H9 (cell line): ENCODE measurements at regions not wholly inside any gene's neighbourhood (a gene's known extent, or its start where the extent isn't known, plus 50 kb on each side); places are given as distances from the start of the nearest gene placed in this dataset.
A peak's percentile ranks its signal among the peaks of the same experiment; 100 is the strongest.

Experiments
- DNase-seq: peaks from one replicate; pipeline ENCODE4 v3.0.0-alpha.2; 2017
- H2AFZ ChIP-seq: one replicate; pipeline ENCODE4 v1.6.1; 2013; ENCODE audit warnings: mild to moderate bottlenecking, low read length, control low read depth, moderate library complexity
- H2AK5ac ChIP-seq: 2 replicates; pipeline ENCODE4 v1.6.1; 2013; ENCODE audit warnings: low read length, control low read depth, mixed read lengths; ENCODE audit not compliant: insufficient read length
- H2BK120ac ChIP-seq: one replicate; pipeline ENCODE4 v1.6.1; 2013; ENCODE audit warnings: low read depth, mild to moderate bottlenecking, low read length, control low read depth, inconsistent platforms; ENCODE audit not compliant: poor library complexity, severe bottlenecking
- H2BK12ac ChIP-seq: 2 replicates; pipeline ENCODE4 v1.6.1; 2013; ENCODE audit warnings: low read length, control low read depth, mixed read lengths, low read depth; ENCODE audit not compliant: insufficient read length
- H2BK15ac ChIP-seq: 2 replicates; pipeline ENCODE4 v1.6.1; 2013; ENCODE audit warnings: low read depth, low read length, control low read depth
- H2BK20ac ChIP-seq: one replicate; pipeline ENCODE4 v1.6.1; 2013; ENCODE audit warnings: low read depth, mild to moderate bottlenecking, low read length, control low read depth, inconsistent platforms; ENCODE audit not compliant: poor library complexity, severe bottlenecking
- H2BK5ac ChIP-seq: 2 replicates; pipeline ENCODE4 v1.6.1; 2013; ENCODE audit warnings: low read length, control low read depth, mixed read lengths; ENCODE audit not compliant: insufficient read length
- H3K14ac ChIP-seq: 2 replicates; pipeline ENCODE4 v1.6.1; 2013; ENCODE audit warnings: low read length, control low read depth; ENCODE audit not compliant: insufficient read depth
- H3K18ac ChIP-seq: 2 replicates; pipeline ENCODE4 v1.6.1; 2013; ENCODE audit warnings: low read depth, mild to moderate bottlenecking, mixed read lengths, low read length, control low read depth; ENCODE audit not compliant: insufficient read length
- H3K23ac ChIP-seq: 2 replicates; pipeline ENCODE4 v1.6.1; 2013; ENCODE audit warnings: low read length, control low read depth, mixed read lengths, low read depth; ENCODE audit not compliant: insufficient read length
- H3K23me2 ChIP-seq: 2 replicates; pipeline ENCODE4 v1.6.1; 2013; ENCODE audit warnings: low read depth, mild to moderate bottlenecking, mixed read lengths, low read length, control low read depth; ENCODE audit not compliant: insufficient read length, poor library complexity, severe bottlenecking
- H3K27ac ChIP-seq: 2 replicates; pipeline ENCODE4 v1.5.1; 2013; ENCODE audit warnings: low read length, control low read depth, mixed read lengths, low read depth; ENCODE audit not compliant: insufficient read length
- H3K27me3 ChIP-seq: 2 replicates; pipeline ENCODE4 v1.6.1; 2013; ENCODE audit warnings: low read length, control low read depth, inconsistent platforms; ENCODE audit not compliant: insufficient read depth
- H3K4ac ChIP-seq: 2 replicates; pipeline ENCODE4 v1.6.1; 2013; ENCODE audit warnings: low read depth, mild to moderate bottlenecking, control low read depth, inconsistent platforms, low read length, moderate library complexity
- H3K4me1 ChIP-seq: 2 replicates; pipeline ENCODE4 v1.6.1; 2013; ENCODE audit warnings: low read length, control low read depth, inconsistent platforms; ENCODE audit not compliant: insufficient read depth
- H3K4me2 ChIP-seq: 2 replicates; pipeline ENCODE4 v1.6.1; 2013; ENCODE audit warnings: low read length, control low read depth, mixed read lengths; ENCODE audit not compliant: insufficient read length, insufficient read depth
- H3K56ac ChIP-seq: 2 replicates; pipeline ENCODE4 v1.6.1; 2013; ENCODE audit warnings: low read depth, mild to moderate bottlenecking, mixed read lengths, low read length, control low read depth; ENCODE audit not compliant: insufficient read length
- H3K79me1 ChIP-seq: 2 replicates; pipeline ENCODE4 v1.6.1; 2013; ENCODE audit warnings: low read depth, mild to moderate bottlenecking, moderate library complexity, low read length, control low read depth, inconsistent platforms; ENCODE audit not compliant: insufficient read depth, poor library complexity, severe bottlenecking
- H3K79me2 ChIP-seq: 2 replicates; pipeline ENCODE4 v1.6.1; 2013; ENCODE audit warnings: low read length, control low read depth, inconsistent platforms; ENCODE audit not compliant: insufficient read depth
- H3K9ac ChIP-seq: 2 replicates; pipeline ENCODE4 v1.6.1; 2013; ENCODE audit warnings: low read length, control low read depth, mixed read lengths; ENCODE audit not compliant: insufficient read length; ENCODE audit errors: extremely low read depth
- H3K9me3 ChIP-seq: one replicate; pipeline ENCODE4 v1.6.1; 2013; ENCODE audit warnings: low read depth, low read length, inconsistent platforms; ENCODE audit not compliant: control insufficient read depth
- H3T11ph ChIP-seq: one replicate; pipeline ENCODE4 v1.6.1; 2013; ENCODE audit warnings: mild to moderate bottlenecking, low read length, control low read depth, inconsistent platforms
- H4K20me1 ChIP-seq: one replicate; pipeline ENCODE4 v1.6.1; 2013; ENCODE audit not compliant: control insufficient read depth, insufficient read length, insufficient read depth
- H4K5ac ChIP-seq: 2 replicates; pipeline ENCODE4 v1.6.1; 2013; ENCODE audit warnings: low read depth, mild to moderate bottlenecking, mixed read lengths, low read length, control low read depth; ENCODE audit not compliant: insufficient read length
- H4K8ac ChIP-seq: replicated peaks from 2 replicates; pipeline ENCODE4 v1.6.1; 2013; ENCODE audit warnings: low read length, control low read depth, mixed read lengths, low read depth; ENCODE audit not compliant: insufficient read length
- H4K91ac ChIP-seq: 2 replicates; pipeline ENCODE4 v1.6.1; 2013; ENCODE audit warnings: low read depth, mild to moderate bottlenecking, moderate library complexity, mixed read lengths, low read length, control low read depth; ENCODE audit not compliant: insufficient read length
- H3K27ac Mint-ChIP-seq, 3 experiments: 2 replicates in 2 of 3; 3 replicates in 1 of 3; pipeline ENCODE4 v1.8.0; 2020 to 2021; ENCODE audit warnings: mixed read lengths in 3 of 3, mild to moderate bottlenecking in 1 of 3, moderate library complexity in 1 of 3
- H3K27me3 Mint-ChIP-seq: 2 replicates; pipeline ENCODE4 v1.8.0; 2021; ENCODE audit warnings: low read depth, mild to moderate bottlenecking, moderate library complexity, mixed read lengths
- H3K36me3 Mint-ChIP-seq, 3 experiments: 2 replicates in 2 of 3; 3 replicates in 1 of 3; pipeline ENCODE4 v1.8.0; 2020 to 2021; ENCODE audit warnings: low read depth in 3 of 3, mixed read lengths in 3 of 3; ENCODE audit not compliant: insufficient read depth in 1 of 3
- H3K4me1 Mint-ChIP-seq, 2 experiments: 2 replicates each; pipeline ENCODE4 v1.8.0; 2020; ENCODE audit warnings: mixed read lengths in 2 of 2
- H3K4me3 Mint-ChIP-seq, 2 experiments: 2 replicates in 1 of 2; 3 replicates in 1 of 2; pipeline ENCODE4 v1.8.0; 2020 to 2021; ENCODE audit warnings: mild to moderate bottlenecking in 2 of 2, mixed read lengths in 2 of 2, moderate library complexity in 1 of 2
- H3K9me3 Mint-ChIP-seq, 2 experiments: 2 replicates in 1 of 2; 3 replicates in 1 of 2; pipeline ENCODE4 v1.8.0; 2020; ENCODE audit warnings: mild to moderate bottlenecking in 2 of 2, mixed read lengths in 2 of 2, moderate library complexity in 1 of 2
- CTCF ChIP-seq: fragments of 200-600 bp; sonication (generic); conservative IDR thresholded peaks from 3 replicates; pipeline ENCODE4 v1.8.0; 2021; ENCODE audit warnings: antibody characterized with exemption, mild to moderate bottlenecking

- Histone ChIP-seq H3K4ac (no peak overlapping the region), H3K9me3 (no peaks in the 10 kb centered on the region), H4K8ac (no peak overlapping the region), H3K4me2 (no peak overlapping the region), H3K27me3 (no peaks in the 10 kb centered on the region), H3K18ac (no peak overlapping the region), H3K4me1 (no peaks in the 10 kb centered on the region), H3T11ph (no peak overlapping the region), H3K9ac (no peak overlapping the region), H2AK5ac (no peak overlapping the region), H3K56ac (no peak overlapping the region), H2BK15ac (no peak overlapping the region), H4K91ac (no peak overlapping the region), H3K79me1 (no peaks in the 10 kb centered on the region), H2BK12ac (no peak overlapping the region), H2BK20ac (no peak overlapping the region), H2BK5ac (no peak overlapping the region), H2BK120ac (no peak overlapping the region), H3K23me2 (no peaks in the 10 kb centered on the region), H4K20me1 (no peaks in the 10 kb centered on the region), H3K23ac (no peak overlapping the region), H3K79me2 (no peaks in the 10 kb centered on the region), H2AFZ (no peak overlapping the region), H4K5ac (no peak overlapping the region), H3K14ac (no peak overlapping the region), H3K27ac (no peak overlapping the region)
- peaks cover 0 to 12% (median 3%) of the 10 kb centered on the region in 3 experiments; a peak in 6 of 7 replicates for H3K36me3 Mint-ChIP-seq
- peaks cover 6 to 12% of the 10 kb centered on the region in 2 experiments; a peak in 2 of 5 replicates for H3K9me3 Mint-ChIP-seq
- no peak overlapping the region for H3K27ac Mint-ChIP-seq
- DNase-seq = no peak
- peak overlapping the region in 1 of 2 experiments; percentile 41; a peak in 1 of 5 replicates for H3K4me3 Mint-ChIP-seq
- peaks cover 7% of the 10 kb centered on the region; the same call in 1 of the 2 replicates for H3K27me3 Mint-ChIP-seq
- H3K4me1 Mint-ChIP-seq = peaks cover 12 to 22% of the 10 kb centered on the region in 2 experiments
- no peak for TF ChIP-seq CTCF
Measured at GRCh38 chr17:71301063-71301462, 819.8 kb upstream of the SOX9 start.
